Endothelial cell of umbilical vein (primary cell): ENCODE measurements at regions not wholly inside any gene's neighbourhood (a gene's known extent, or its start where the extent isn't known, plus 50 kb on each side); places are given as distances from the start of the nearest gene placed in this dataset.

Source experiments
- BruUV-seq: library from RNA; stranded (reverse); fragments of 400-500 nt; replicated peaks from 2 replicates; lab custom pipeline; 2021; lab: Mats Ljungman, UMichigan
- CTCF ChIA-PET: fragments of 300-600, 350-600 bp; sonication (Branson Sonifier 250); formaldehyde crosslinking; loops from one replicate; lab custom pipeline; 2021; ENCODE audit warnings: antibody characterized with exemption, inconsistent platforms; lab: Charles Lee
- POLR2A ChIA-PET: fragments of 300-600, 350-600 bp; sonication (Branson Sonifier 250); formaldehyde crosslinking; loops from one replicate; lab custom pipeline; 2021; ENCODE audit warnings: antibody characterized with exemption, inconsistent platforms; lab: Charles Lee
- DNase-seq: peaks from one replicate; pipeline ENCODE4 v3.0.0-alpha.2; 2011; ENCODE audit warnings: low read depth, low spot score
- FAIRE-seq: peaks from 2 replicates; lab custom pipeline; 2011; peaks lifted over from hg19 to GRCh38; lab: Jason Lieb, UNC
- H2AFZ ChIP-seq: 2 replicates; pipeline ENCODE4 v1.6.0; 2012; ENCODE audit warnings: low read depth, low read length, control low read depth, inconsistent platforms
- H3K27ac ChIP-seq: 2 replicates; pipeline ENCODE4 v1.5.1; 2011; ENCODE audit warnings: low read depth, mild to moderate bottlenecking, control low read depth, low read length, moderate library complexity; ENCODE audit not compliant: insufficient read depth
- H3K27me3 ChIP-seq, 2 experiments: 2 replicates each; pipeline versions ENCODE4 v1.6.0 to v1.6.1; 2011; ENCODE audit warnings: low read length in 2 of 2, mixed read lengths in 1 of 2; ENCODE audit not compliant: control insufficient read depth in 2 of 2, insufficient read depth in 2 of 2
- H3K36me3 ChIP-seq, 2 experiments: 2 replicates in 1 of 2; 3 replicates in 1 of 2; pipeline ENCODE4 v1.5.1; 2011; ENCODE audit warnings: low read length in 2 of 2, mild to moderate bottlenecking in 1 of 2, moderate library complexity in 1 of 2; ENCODE audit not compliant: control insufficient read depth in 2 of 2, insufficient read depth in 2 of 2; ENCODE audit errors: extremely low read depth in 1 of 2
- H3K4me1 ChIP-seq: 3 replicates; pipeline ENCODE4 v1.5.1; 2011; ENCODE audit warnings: mild to moderate bottlenecking, low read length; ENCODE audit not compliant: control insufficient read depth, insufficient read depth; ENCODE audit errors: extremely low read depth
- H3K4me2 ChIP-seq: 2 replicates; pipeline ENCODE4 v1.6.1; 2011; ENCODE audit warnings: low read length, control low read depth, mixed read lengths; ENCODE audit not compliant: insufficient read depth
- H3K4me3 ChIP-seq, 3 experiments: fragments of 200-600 bp in 1 of 3; sonication (generic), shearing (Covaris generic) in 1 of 3; replicated peaks in 1 of 3; 2 replicates each; pipeline ENCODE4 v1.5.1; 2011 to 2016; ENCODE audit warnings: control low read depth in 3 of 3, low read length in 3 of 3, mild to moderate bottlenecking in 2 of 3, inconsistent platforms in 1 of 3, low read depth in 1 of 3, moderate library complexity in 1 of 3; ENCODE audit not compliant: insufficient read depth in 1 of 3
- H3K79me2 ChIP-seq: 2 replicates; pipeline ENCODE4 v1.6.0; 2012; ENCODE audit warnings: low read length, inconsistent platforms; ENCODE audit not compliant: control insufficient read depth, insufficient read depth
- H3K9ac ChIP-seq: replicated peaks from 2 replicates; pipeline ENCODE3; 2011; ENCODE audit warnings: low read length, control low read depth; ENCODE audit not compliant: insufficient read depth; ENCODE audit errors: extremely low read depth
- H3K9me1 ChIP-seq: replicated peaks from 3 replicates; pipeline ENCODE4 v1.6.0; 2011; ENCODE audit warnings: mild to moderate bottlenecking, low read length; ENCODE audit not compliant: control insufficient read depth, insufficient read depth; ENCODE audit errors: extremely low read depth
- H3K9me3 ChIP-seq: replicated peaks from 2 replicates; pipeline ENCODE4 v1.5.1; 2012; ENCODE audit warnings: low read length, inconsistent platforms; ENCODE audit not compliant: control insufficient read depth, insufficient read depth
- H4K20me1 ChIP-seq: replicated peaks from 2 replicates; pipeline ENCODE3; 2011; ENCODE audit warnings: mild to moderate bottlenecking, low read length; ENCODE audit not compliant: control insufficient read depth, insufficient read depth; ENCODE audit errors: extremely low read depth
- EZH2 ChIP-seq: IDR thresholded peaks from 2 replicates; pipeline ENCODE4 v1.6.1; 2012; ENCODE audit warnings: borderline replicate concordance, low read depth, mild to moderate bottlenecking, moderate library complexity, low read length, inconsistent platforms; ENCODE audit not compliant: severe bottlenecking
- FOS ChIP-seq: IDR thresholded peaks from 2 replicates; pipeline ENCODE4 v1.6.1; 2011; ENCODE audit warnings: mild to moderate bottlenecking, low read length, moderate library complexity, borderline replicate concordance; ENCODE audit not compliant: insufficient read depth
- GATA2 ChIP-seq: IDR thresholded peaks from 2 replicates; pipeline ENCODE4 v1.7.0; 2011; ENCODE audit warnings: low read depth, mild to moderate bottlenecking, moderate library complexity, mixed read lengths, low read length; ENCODE audit not compliant: insufficient read length, insufficient read depth
- JUN ChIP-seq: IDR thresholded peaks from 2 replicates; pipeline ENCODE4 v1.6.1; 2011; ENCODE audit warnings: borderline replicate concordance, low read depth; ENCODE audit not compliant: insufficient read length, insufficient read depth
- MYC ChIP-seq: IDR thresholded peaks from one replicate; pipeline ENCODE4 v1.6.1; 2011; ENCODE audit warnings: mild to moderate bottlenecking, low read depth, low read length
- POLR2A ChIP-seq: IDR thresholded peaks from 2 replicates; pipeline ENCODE4 v1.6.1; 2012; ENCODE audit warnings: low read depth, mild to moderate bottlenecking, control low read depth, low read length
- POLR2AphosphoS5 ChIP-seq: IDR thresholded peaks from 2 replicates; pipeline ENCODE4 v1.6.1; 2012; ENCODE audit warnings: low read depth, mild to moderate bottlenecking, control low read depth, low read length, moderate library complexity; ENCODE audit not compliant: insufficient read depth
- dilution Hi-C: fragments of 300-500 bp; cut with MboI; formaldehyde crosslinking; loops from one replicate; pipeline ENCODE4 v1.15.0; 2019; ENCODE audit warnings: low sequenced_read_pairs; ENCODE audit not compliant: extremely low pct_ligation_motif_present
- intact Hi-C: fragments of 100-400 bp; cut with micrococcal nuclease; formaldehyde crosslinking; loops from one replicate; pipeline ENCODE4 v1.10.0; 2022
- TF ChIP-seq, protein P1 (sequence below), 2 donors: IDR thresholded peaks; 1 replicate in 1 of 2; 2 replicates in 1 of 2; pipeline ENCODE4 v1.5.1; 2011; ENCODE audit warnings: low read length in 2 of 2, mild to moderate bottlenecking in 2 of 2, moderate library complexity in 2 of 2, control low read depth in 1 of 2, inconsistent platforms in 1 of 2, low read depth in 1 of 2; ENCODE audit not compliant: insufficient read depth in 1 of 2; ENCODE audit errors: extremely low read depth in 1 of 2
- TF ChIP-seq, protein P2 (sequence below): IDR thresholded peaks from 2 replicates; pipeline ENCODE4 v1.6.1; 2011; ENCODE audit not compliant: insufficient read depth, insufficient read length

DNA sequence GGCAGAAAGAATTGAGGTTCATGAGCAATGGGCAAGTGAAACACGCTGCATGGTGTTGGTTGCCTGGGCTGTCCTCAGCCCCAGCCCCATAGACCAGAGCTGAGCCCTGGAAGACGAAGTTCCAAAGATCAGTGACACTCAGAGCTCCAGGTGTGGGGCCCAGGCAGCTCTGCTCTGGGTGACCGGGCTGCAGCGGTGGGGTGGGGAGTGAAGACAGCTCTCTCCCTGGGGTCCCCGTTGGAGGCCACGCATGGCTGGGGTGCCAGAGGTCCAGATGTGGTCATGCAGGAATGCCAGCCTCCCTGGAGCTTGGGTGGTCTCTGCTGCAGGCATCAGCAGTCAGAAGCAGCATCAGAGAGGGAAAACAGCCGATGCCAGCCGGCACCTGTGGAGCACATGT is 165.0 kb upstream of the ERCC6L2 start:
- no TSS peak for BruUV-seq
- H3K9me3 ChIP-seq = no peaks in the 10 kb centered on the region
- H3K36me3 ChIP-seq = no peaks in the 10 kb centered on the region
- intact Hi-C loops (no loop called here), dilution Hi-C loops (no loop called here)
- H3K4me2 ChIP-seq = no peak overlapping the region
- no peak for FAIRE-seq
- H3K79me2 ChIP-seq = no peaks in the 10 kb centered on the region
- ChIA-PET POLR2A (no interaction called here), CTCF (no interaction called here)
- no peak for DNase-seq
- no peaks in the 10 kb centered on the region for H4K20me1 ChIP-seq
- no peaks in the 10 kb centered on the region for H3K9me1 ChIP-seq
- H3K27ac ChIP-seq = no peak overlapping the region
- peaks cover 0 to 2% of the 10 kb centered on the region in 2 experiments for H3K27me3 ChIP-seq
- no peak overlapping the region for H3K4me3 ChIP-seq
- no peaks in the 10 kb centered on the region for H3K4me1 ChIP-seq
- H2AFZ ChIP-seq = no peak overlapping the region
- TF ChIP-seq POLR2A (no peak), JUN (no peak), GATA2 (no peak), FOS (no peak), POLR2AphosphoS5 (no peak), MYC (no peak), EZH2 (no peak)
- TF ChIP-seq, protein P1, sequence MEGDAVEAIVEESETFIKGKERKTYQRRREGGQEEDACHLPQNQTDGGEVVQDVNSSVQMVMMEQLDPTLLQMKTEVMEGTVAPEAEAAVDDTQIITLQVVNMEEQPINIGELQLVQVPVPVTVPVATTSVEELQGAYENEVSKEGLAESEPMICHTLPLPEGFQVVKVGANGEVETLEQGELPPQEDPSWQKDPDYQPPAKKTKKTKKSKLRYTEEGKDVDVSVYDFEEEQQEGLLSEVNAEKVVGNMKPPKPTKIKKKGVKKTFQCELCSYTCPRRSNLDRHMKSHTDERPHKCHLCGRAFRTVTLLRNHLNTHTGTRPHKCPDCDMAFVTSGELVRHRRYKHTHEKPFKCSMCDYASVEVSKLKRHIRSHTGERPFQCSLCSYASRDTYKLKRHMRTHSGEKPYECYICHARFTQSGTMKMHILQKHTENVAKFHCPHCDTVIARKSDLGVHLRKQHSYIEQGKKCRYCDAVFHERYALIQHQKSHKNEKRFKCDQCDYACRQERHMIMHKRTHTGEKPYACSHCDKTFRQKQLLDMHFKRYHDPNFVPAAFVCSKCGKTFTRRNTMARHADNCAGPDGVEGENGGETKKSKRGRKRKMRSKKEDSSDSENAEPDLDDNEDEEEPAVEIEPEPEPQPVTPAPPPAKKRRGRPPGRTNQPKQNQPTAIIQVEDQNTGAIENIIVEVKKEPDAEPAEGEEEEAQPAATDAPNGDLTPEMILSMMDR (IDR thresholded peaks at IDR 0.05; ENCODE audit: extremely low read depth in 1 of 2, insufficient read depth in 1 of 2, low read depth in 1 of 2, low read length in 2 of 2) = no peak
- TF ChIP-seq, protein P2, sequence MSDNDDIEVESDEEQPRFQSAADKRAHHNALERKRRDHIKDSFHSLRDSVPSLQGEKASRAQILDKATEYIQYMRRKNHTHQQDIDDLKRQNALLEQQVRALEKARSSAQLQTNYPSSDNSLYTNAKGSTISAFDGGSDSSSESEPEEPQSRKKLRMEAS = no peak
- no peak overlapping the region for H3K9ac ChIP-seq
